Renal pelvis (tissue), 1 donor: ENCODE measurements at regions not wholly inside any gene's neighbourhood (a gene's known extent, or its start where the extent isn't known, plus 50 kb on each side); places are given as distances from the start of the nearest gene placed in this dataset.
A peak's percentile ranks its signal among the peaks of the same experiment; 100 is the strongest.
"Not testable (repeated sequence)": the region's sequence is repeated elsewhere in the genome, so short reads cannot be mapped to it uniquely, and the experiment has no call there.

ENCODE experiments used
- DNase-seq: peaks from one replicate; pipeline ENCODE4 v3.0.0-alpha.2; 2013

DNA sequence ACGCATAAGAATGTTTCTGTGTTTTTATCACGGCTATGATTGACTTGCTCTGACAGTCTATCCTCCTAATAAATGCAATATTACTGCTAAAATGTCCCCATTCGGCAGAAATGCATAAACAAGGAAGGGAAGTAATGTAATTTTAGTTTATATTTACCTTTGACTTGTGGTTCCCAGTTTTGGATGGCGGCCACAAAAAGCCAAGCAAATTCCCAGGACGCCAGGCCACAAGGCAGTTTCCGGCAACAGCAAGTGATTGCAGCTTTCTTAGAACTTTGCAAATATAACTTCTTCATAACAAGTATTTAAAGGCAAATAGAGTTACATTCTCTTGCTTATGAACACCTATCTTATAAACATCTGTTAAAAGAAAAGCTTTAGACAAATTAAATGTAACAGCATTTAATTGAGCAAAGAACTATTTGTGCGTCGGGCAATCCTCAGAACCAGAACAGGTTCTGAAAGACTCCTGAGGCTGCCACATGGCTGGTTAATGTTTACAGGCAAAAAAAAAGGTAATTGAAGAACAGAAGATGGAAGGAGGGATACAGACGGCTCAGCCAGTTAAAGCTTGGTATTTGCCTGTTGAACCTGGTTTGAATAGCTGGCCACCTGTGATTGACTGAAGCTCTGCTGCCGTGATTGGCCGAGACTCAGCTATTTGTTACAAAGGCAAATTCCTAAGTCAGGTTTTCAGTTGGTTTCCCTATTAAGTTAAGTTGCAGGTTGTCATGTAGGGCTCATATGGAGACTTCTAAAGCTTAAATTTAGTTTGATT, 80.8 kb downstream of the C21orf91 start:
- DNase-seq = peak; percentile 9

DNA sequence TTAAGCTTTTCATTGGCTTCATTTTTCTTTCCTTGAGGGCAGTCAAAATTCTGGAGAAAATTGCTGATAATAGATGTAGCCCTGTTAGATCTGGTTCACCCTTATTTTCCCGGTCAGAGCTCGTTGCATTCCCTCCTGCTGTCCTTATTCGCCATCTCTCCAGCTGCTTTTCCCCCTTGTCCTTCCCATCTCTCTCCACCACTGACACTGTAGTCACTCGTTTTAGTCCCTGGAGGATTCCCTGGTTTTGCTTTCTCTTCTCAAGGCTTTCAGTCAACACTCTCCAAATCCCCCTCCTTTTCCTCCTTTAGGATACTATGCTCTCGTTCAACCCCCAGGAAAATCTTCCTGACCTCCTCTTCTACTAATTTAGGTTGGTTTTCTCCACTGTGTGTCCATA, 83.1 kb downstream of the C21orf91 start:
- DNase-seq = no peak

DNA sequence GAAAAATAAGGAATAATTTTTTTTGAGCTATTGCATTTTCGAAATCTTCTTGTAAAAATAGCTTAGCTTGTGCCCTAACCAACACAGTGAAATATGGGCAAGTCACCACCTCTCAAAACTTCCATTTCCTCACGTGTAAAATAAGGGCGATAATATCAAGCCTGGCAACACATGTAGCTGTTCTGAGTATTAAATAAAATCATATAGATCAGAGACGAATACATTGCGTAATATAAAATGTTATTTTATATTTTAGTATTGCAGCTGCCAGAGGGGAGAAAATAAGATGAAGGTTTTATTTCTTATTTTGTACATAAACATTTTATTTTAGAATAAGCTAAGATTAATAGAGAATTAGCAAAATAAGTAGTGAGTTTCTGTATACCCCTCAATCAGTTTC, 85.9 kb downstream of the C21orf91 start:
- DNase-seq = no peak

DNA sequence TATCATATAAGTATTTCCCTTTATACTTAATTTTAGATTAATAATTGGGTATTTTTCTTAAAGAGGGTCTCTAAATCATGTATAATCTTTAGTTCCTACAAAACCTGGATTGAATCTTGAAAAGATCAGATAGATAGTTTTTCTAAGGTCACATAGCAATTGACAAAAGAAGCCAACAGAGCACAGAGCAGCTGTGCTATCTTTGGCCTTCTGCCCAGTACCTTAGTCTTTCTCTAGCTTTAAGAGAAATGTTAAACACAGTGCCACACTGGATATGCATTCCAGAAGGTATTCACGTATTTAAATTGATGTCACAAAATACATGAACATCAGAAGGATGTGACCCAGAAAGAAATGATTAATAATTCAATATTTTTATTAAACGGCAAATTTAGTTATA, 86.8 kb downstream of the C21orf91 start:
- DNase-seq = peak; percentile 12

DNA sequence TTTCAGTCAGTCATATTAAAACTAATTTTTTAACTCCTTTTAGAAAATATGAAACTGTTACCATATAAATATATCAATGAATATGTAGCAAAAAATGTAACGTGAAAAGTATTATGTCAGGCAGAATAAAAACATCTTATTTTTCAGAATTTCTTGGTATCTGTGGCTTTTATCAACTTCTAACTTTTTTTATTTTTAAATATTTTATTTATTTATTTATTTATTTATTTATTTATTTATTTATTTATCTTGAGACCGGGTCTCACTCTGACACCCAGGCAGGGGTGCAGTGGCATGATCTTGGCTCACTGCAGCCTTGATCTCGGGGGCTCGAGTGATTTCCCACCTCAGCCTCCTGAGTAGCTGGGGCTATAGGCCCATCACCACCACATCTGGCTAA, 87.6 kb downstream of the C21orf91 start:
- DNase-seq = no peak

DNA sequence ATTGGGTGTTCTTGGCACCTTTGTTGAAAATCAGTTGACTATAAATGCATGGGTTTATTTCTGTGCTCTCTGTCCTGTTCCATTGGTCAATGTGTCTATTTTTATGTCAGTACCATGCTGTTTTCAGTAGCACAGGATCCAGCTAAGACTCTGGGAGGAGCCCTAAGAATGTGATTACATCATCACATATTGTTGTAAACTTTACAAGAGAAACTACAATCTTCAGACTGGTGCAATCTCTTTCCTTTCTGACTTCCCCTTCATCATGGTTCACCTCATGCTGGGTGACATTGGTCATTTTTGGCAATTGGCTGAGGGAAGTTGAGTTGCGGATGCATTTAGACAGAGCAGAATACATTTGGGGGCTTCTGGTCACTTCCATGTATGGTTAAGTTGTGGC, 88.4 kb downstream of the C21orf91 start:
- DNase-seq = no peak

DNA sequence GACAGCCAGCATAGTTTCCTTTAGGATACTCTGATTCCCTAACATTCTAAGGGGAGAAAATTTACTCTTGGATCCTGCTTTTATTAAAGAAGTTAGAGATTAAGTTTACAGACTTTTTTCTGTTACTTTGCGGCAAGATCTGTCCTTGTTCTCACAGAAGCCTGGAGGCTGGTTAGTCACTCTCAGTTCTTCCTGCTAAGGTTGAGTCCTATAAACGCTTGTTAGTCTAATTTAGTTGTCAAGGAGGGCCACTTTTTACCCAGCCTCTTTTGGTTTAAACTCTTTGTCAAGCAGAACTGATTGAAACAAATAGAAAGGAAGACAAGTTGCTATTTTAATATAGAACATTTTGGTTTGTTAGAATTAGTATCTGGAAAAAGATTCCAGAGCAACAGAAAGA, 89.7 kb downstream of the C21orf91 start:
- no peak for DNase-seq

DNA sequence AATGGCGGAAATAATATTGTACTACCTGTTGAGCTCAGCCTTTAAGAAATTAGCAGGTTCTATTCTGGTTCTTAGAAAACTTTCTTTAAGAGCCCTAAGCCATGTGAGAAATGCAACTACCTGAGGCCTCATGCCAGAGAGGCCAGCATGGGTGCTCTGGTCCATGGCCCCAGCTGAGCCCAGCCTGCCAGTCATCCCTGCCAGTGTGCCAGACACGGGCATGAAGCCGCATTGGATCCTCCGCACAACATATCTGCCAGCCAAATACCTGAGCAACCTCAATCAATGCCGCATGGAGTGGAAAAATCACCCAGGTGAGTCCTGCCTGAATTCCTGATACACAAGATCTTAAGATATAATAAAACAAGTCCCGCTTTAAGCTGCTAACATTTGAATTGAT, 91.8 kb downstream of the C21orf91 start:
- DNase-seq = no peak

DNA sequence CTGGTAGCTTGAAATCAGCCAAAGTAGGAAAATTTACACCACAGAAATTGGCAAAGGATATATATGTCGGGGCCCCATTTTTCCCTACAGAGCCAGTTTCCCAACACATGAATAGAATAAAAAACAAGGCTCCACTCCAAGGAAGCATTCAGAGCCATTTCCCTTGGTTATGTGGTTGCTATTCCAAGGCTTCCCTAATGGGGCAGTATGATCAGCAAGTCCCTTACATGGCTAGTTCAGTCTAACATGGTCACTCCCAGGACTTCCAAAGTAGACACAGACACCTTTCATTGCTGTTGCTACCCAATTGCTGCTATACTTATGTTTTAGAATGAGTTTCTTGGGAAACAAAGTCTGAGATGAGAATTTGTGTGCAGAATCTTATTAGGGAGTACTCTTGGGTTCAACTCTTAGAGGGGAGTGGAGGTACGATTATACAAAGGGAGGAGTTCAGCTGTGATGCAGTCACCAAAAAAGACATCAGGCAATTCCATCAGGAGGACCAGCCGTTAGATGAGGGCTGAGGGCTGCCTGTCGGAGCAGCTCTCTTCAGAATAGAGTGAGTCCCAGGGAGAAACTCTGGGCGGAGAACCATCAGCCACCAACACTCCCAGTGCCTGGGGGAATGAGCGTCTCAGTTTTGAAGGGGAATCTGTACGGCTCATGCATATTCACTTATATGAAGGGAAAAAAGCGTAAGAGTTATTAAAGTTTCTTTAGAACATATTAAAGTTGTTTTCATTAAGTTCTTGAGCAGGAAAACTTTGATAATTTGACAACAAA, 92.9 kb downstream of the C21orf91 start:
- no peak for DNase-seq

DNA sequence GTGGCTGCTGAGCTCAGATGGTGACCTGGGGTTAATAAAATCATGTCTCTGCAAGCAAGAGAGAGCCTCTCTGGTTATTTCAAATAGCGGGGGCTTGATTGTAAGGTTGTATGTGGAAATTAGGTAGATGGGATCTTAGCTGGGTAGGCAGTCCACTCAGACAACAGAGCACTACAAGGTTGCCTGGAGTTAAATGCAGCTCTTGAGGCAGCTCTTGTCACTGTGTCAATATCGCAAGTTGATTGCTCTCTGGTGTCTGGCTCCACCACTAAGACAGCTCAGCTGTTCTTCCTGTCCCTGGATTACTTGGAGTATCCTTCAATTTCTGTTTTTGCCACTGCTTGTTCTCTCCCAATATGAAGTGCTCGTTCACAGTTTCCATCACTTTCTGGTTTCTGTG, 93.8 kb downstream of the C21orf91 start:
- no peak for DNase-seq

DNA sequence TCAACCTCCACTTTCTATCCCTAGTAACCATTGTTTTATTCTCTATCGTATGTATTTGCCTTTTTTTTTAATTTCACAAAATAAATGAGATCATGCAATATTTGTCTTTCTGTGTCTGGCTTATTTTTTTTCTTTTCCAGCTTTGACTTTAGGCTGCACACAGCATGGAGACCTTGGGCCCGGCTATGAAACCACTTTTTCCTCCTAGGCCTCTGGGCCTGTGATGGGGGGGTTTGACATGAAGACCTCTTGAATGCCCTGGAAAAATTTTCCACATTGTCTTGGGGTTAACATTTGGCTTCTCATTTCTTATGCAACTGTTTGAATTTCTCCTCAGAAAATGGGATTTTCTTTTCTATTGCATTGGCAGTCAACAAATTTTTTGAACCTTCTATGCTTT, 100.2 kb upstream of the BTG3 start:
- DNase-seq = no peak

DNA sequence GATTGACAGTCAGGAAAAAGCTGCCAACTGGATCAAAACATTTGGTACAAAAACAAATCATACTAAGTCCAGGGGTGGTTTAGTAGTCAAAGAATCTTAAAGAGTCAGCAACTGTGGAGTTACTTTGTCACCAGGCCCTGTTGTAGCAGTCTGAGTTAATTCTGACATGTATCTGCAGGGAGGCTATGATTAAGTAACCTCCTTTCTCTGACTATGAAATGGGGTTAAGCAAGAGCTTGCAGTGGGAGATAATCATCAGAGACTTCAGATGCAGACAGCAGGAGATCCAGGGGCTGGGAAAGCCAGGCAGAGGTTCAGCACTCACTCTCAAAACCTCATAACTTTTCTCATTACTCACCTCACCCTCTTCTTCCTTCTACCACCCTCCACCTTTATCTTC, 99.2 kb upstream of the BTG3 start:
- DNase-seq = no peak

DNA sequence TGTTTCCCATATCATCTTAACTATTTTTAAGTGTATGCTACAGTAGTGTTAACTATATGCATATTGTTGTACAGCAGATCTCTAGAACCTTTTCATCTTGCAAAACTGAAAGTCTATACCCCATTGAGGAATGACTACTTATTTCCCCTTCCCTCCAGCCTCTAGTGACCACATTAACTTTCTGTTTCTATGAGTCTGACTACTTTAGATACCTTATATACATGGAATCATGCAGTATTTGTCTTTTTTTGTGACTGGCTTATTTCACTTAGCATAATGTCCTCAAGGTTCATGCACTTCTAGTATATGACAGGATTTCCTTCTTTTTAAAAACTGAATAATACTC, 96.5 kb upstream of the BTG3 start:
- no peak for DNase-seq

DNA sequence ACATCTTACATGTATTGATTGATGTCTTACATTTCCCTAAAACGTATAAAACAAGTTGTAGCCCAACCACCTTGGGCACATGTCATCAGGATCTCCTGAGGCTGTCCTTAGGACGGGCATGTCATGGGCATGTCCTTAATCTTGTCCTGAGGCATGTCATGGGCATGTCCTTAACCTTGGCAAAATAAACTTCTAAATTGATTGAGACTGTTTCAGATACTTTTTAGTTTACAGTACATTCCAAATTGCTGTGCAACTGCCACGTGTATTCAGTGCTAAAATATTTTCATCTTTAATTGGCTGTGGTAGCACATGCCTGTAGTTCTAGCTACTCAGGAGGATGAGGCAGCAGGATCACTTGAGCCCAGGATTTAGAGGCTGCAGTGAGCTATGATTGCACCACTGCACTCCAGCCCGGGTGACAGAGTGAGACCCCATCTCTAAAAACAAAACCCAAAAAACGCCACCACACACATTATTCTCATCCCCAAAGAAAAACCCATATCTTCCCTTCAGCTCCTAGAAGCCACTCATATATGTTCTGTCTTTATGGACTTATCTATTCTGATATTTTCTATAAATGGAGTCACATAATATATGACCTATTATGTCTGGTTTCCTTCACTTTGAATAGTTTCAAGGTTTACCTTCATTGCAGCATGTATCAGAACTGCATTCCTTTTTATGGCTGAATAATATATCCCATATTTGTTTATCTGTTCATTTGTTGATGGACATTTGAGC, 96.0 kb upstream of the BTG3 start:
- no peak for DNase-seq

DNA sequence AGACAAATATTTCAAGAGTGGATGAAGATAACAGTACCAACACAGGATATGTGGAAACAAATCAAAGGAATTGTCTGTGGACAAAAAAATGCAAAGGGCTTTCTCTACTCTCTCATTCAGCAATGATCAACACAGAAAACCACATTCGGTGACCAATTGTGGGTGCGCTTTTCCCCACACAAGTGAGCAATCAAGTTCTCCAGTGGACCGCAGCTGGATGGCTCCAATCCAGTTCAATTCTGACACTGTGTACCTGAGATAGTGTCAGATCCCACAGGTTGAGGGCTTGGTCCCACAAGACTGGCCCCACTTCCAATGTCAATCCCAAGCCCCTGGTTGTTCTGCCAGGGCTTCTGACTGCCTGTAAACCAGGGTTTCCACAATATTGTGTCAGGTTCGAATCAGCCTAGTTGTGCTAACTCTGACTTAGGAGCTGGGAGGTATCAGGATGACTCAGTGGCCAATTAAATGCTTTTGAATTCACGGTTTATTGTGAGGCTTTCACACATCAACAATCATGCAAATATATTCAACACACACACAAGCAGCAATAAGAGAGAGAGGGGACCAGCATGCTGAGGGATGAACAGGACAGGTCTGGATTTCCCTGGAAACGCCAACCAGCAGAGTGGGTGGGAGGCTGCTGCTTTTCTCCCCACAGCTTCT, 87.0 kb upstream of the BTG3 start:
- no peak for DNase-seq

DNA sequence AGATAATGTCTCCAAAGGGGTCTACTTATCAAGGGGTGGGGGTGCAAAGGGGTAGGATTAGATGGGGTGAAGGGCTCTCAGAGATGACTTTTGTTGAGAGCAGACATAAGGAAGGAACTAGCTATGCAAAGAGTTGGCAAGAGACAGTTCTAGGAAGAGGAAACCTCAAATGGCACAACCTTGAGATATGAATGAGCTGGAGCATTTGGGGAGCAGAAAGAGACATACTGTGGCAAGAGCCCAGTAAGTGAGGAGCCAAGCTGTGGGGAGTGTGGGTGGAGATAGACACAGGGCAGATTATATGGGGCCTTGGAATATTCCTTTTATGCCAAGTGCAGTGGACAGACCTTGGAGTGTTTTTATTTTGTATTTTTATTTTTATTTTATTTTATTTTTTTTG, 84.8 kb upstream of the BTG3 start:
- DNase-seq = no peak

DNA sequence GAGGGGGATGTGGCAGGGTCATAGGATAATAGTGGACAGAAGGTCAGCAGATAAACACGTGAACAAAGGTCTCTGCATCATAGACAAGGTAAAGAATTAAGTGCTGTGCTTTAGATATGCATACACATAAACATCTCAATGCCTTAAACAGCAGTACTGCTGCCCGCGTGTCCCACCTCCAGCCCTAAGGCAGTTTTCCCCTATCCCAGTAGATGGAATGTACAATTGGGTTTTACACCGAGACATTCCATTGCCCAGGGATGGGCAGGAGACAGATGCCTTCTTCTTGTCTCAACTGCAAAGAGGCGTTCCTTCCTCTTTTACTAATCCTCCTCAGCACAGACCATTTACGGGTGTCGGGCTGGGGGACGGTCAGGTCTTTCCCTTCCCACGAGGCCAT, 81.7 kb upstream of the BTG3 start:
- DNase-seq = not testable (repeated sequence)

DNA sequence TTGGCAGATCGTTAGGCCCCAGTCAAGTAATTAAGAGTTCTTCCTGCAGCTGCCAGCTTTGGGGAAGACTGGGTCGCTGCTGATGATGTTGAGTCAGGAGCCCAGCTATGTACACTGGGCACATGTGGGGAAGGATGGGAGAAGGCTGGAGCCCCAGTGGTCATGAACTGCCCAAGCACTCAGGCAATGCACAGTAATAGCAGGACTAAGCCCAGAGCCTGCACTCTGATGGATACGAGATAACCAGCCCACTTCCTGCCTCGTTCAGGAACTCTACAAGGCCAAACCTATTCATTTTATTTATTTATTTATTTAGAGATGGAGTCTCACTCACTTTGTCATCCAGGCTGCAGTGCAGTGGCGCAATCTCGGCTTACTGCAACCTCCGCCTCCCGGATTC, 81.1 kb upstream of the BTG3 start:
- DNase-seq = no peak

DNA sequence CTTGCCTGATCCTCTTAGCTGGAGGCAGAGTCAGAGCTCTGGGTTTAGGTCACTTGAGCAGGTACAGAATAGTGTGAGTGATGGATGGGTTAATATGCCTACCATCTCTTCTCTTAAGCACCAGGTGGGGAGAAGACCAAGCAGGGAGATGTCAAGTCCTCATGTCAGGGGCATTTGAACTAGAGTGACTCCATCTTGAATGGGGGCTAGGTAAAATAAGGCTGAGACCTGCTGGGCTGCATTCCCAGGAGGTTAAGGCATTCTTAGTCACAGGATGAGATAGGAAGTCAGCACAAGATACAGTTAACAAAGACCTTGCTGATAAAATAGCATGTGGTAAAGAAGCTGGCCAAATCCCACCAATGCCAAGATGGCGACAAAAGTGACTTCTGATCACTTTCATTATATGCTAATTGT, 77.4 kb upstream of the BTG3 start:
- no peak for DNase-seq

DNA sequence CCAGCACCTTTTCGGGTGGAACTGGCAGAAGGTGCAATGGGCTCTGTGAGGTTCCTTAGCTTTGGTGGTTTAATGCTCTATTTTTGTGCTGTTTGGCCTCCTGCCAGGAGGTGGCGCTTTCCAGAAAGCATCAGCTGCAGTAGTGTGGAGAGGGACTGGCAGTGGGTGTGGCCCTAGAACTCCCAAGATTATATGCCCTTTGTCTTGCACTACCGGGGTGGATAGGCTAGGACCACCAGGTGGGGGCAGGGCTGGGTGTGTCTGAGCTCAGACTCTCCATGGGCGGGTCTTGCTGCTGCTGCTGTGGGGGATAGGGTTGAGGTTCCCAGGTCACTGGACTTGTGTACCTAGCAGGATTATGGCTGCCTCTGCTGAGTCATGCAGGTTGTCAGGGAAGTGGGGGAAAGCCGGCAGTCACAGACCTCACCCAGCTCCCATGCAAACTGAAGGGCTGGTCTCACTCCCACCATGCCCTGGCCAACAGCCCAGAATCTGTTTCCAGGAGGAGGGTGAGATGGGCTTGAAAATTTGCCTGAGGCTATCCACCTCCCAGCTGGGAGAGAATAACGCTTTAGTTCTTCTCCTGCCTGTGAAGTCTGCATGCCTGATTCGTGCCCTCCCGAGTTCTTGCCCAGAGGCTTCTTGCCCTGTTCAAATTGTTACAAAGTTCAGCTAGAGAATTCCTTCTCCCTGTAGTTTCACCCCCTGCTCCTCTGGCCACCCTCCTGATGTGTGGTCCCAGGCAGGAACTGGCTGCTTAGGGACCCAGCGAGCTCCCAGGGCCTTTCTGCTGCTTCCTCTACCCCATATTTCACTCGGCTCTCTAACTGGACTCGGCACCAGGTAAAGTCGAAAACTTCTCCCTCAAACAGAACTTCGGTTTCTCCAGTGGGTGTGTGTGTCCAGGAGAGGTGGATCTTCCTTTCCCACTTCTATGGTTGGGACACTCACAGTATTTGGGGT, 76.5 kb upstream of the BTG3 start:
- DNase-seq = peak; percentile 30

DNA sequence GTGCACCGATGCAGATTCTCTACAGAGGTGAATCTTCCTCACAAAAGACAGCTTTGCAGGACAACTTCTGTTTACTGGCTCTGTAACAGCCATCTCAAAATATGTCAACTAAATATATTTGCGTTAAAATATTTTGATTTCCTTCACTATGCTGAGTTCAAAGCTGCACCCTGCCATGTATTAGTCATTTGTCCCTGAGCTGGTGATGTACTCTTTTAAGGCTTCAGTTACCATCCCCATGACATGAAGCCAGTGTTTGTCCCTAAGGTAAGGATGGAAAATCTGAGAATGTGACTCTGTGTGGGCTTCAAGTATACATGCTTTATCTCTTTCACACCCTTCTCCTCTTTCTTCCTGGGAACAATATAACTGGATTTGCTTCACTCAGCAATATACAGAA, 70.2 kb upstream of the BTG3 start:
- DNase-seq = no peak
